DOHH2 (cell line): ENCODE measurements at regions not wholly inside any gene's neighbourhood (a gene's known extent, or its start where the extent isn't known, plus 50 kb on each side); places are given as distances from the start of the nearest gene placed in this dataset.

Experiments used
- H3F3A ChIP-seq: fragments of 200-600 bp; sonication (generic), shearing (Covaris generic); 2 replicates; pipeline ENCODE4 v1.6.0; 2016; ENCODE audit warnings: antibody characterized with exemption, mild to moderate bottlenecking; ENCODE audit not compliant: control insufficient read depth, insufficient read depth
- H3K27ac ChIP-seq: fragments of 200-600 bp; sonication (generic); 2 replicates; pipeline ENCODE4 v1.5.1; 2014; ENCODE audit warnings: low read depth, mild to moderate bottlenecking, low read length, moderate library complexity
- H3K27me3 ChIP-seq: fragments of 200-600 bp; sonication (generic); 2 replicates; pipeline ENCODE4 v1.6.1; 2014; ENCODE audit warnings: mild to moderate bottlenecking, low read length, mixed read lengths; ENCODE audit not compliant: control insufficient read depth
- H3K36me3 ChIP-seq: fragments of 200-600 bp; sonication (generic); 2 replicates; pipeline ENCODE4 v1.6.1; 2014; ENCODE audit warnings: mild to moderate bottlenecking, low read length, moderate library complexity, mixed read lengths; ENCODE audit not compliant: control insufficient read depth
- H3K4me1 ChIP-seq: fragments of 200-600 bp; sonication (generic); 2 replicates; pipeline ENCODE4 v1.6.1; 2014; ENCODE audit warnings: mild to moderate bottlenecking, low read length, mixed read lengths; ENCODE audit not compliant: control insufficient read depth
- H3K4me2 ChIP-seq: fragments of 200-600 bp; sonication (generic); 2 replicates; pipeline ENCODE4 v1.6.0; 2014; ENCODE audit warnings: mild to moderate bottlenecking, low read length, moderate library complexity
- H3K4me3 ChIP-seq: fragments of 200-600 bp; sonication (generic); 2 replicates; pipeline ENCODE4 v1.5.1; 2014; ENCODE audit warnings: mild to moderate bottlenecking, low read length, mixed read lengths
- H3K79me2 ChIP-seq: fragments of 200-600 bp; sonication (generic); 2 replicates; pipeline ENCODE4 v1.6.1; 2014; ENCODE audit warnings: mild to moderate bottlenecking, low read length, mixed read lengths; ENCODE audit not compliant: control insufficient read depth
- H3K9me2 ChIP-seq: fragments of 200-600 bp; sonication (generic); replicated peaks from 2 replicates; pipeline ENCODE4 v1.6.1; 2014; ENCODE audit warnings: mild to moderate bottlenecking, low read length, mixed read lengths; ENCODE audit not compliant: control insufficient read depth
- H3K9me3 ChIP-seq: fragments of 200-600 bp; sonication (generic); 2 replicates; pipeline ENCODE4 v1.6.1; 2014; ENCODE audit warnings: antibody characterized with exemption, low read length, mixed read lengths; ENCODE audit not compliant: control insufficient read depth, insufficient read depth
- H4K20me1 ChIP-seq: fragments of 200-600 bp; sonication (generic); 2 replicates; pipeline ENCODE4 v1.6.0; 2014; ENCODE audit warnings: low read depth, mild to moderate bottlenecking, antibody characterized with exemption, low read length, moderate library complexity; ENCODE audit not compliant: control insufficient read depth, insufficient read depth
- EZH2phosphoT487 ChIP-seq: fragments of 200-600 bp; sonication (generic); IDR thresholded peaks from 2 replicates; pipeline ENCODE4 v1.6.1; 2017; ENCODE audit warnings: borderline replicate concordance, mild to moderate bottlenecking, antibody characterized with exemption, low read length, moderate library complexity, mixed read lengths
- TF ChIP-seq, protein P1 (sequence below): fragments of 200-600 bp; sonication (generic); IDR thresholded peaks from one replicate; pipeline ENCODE4 v1.5.1; 2014; ENCODE audit warnings: antibody characterized with exemption, mild to moderate bottlenecking, low read depth, low read length; ENCODE audit not compliant: poor library complexity, severe bottlenecking

DNA sequence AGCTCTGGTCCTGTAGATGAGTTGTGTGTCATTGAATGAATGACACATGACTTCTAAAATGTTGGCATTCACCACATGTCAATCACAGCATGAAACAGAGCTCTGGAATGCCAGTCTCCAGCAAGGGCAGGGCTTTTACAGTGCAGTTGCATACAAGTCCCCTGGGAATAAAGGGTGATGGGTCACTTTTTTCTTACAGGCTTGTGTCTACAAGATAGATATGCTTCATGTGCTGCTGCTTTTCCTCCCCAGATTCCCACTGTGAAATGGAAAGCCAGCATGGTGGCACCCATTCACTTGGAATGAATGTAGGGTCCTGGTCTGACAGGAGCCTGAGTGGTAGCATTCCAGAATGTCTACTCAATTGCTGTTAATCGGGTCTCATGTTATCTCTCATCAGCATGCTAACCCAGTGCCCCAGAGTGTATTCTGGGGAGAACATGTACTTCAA is 159.1 kb upstream of the KIT start:
- Histone ChIP-seq H3K9me3 (no peaks in the 10 kb centered on the region), H3K4me1 (no peaks in the 10 kb centered on the region), H3K27me3 (no peaks in the 10 kb centered on the region), H3K4me3 (no peak overlapping the region), H3K9me2 (no peaks in the 10 kb centered on the region), H3F3A (no peaks in the 10 kb centered on the region), H3K36me3 (no peaks in the 10 kb centered on the region), H3K79me2 (no peaks in the 10 kb centered on the region), H3K27ac (no peak overlapping the region), H3K4me2 (no peak overlapping the region), H4K20me1 (no peaks in the 10 kb centered on the region)
- TF ChIP-seq, protein P1, sequence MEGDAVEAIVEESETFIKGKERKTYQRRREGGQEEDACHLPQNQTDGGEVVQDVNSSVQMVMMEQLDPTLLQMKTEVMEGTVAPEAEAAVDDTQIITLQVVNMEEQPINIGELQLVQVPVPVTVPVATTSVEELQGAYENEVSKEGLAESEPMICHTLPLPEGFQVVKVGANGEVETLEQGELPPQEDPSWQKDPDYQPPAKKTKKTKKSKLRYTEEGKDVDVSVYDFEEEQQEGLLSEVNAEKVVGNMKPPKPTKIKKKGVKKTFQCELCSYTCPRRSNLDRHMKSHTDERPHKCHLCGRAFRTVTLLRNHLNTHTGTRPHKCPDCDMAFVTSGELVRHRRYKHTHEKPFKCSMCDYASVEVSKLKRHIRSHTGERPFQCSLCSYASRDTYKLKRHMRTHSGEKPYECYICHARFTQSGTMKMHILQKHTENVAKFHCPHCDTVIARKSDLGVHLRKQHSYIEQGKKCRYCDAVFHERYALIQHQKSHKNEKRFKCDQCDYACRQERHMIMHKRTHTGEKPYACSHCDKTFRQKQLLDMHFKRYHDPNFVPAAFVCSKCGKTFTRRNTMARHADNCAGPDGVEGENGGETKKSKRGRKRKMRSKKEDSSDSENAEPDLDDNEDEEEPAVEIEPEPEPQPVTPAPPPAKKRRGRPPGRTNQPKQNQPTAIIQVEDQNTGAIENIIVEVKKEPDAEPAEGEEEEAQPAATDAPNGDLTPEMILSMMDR: no peak
- no peak for TF ChIP-seq EZH2phosphoT487

DNA sequence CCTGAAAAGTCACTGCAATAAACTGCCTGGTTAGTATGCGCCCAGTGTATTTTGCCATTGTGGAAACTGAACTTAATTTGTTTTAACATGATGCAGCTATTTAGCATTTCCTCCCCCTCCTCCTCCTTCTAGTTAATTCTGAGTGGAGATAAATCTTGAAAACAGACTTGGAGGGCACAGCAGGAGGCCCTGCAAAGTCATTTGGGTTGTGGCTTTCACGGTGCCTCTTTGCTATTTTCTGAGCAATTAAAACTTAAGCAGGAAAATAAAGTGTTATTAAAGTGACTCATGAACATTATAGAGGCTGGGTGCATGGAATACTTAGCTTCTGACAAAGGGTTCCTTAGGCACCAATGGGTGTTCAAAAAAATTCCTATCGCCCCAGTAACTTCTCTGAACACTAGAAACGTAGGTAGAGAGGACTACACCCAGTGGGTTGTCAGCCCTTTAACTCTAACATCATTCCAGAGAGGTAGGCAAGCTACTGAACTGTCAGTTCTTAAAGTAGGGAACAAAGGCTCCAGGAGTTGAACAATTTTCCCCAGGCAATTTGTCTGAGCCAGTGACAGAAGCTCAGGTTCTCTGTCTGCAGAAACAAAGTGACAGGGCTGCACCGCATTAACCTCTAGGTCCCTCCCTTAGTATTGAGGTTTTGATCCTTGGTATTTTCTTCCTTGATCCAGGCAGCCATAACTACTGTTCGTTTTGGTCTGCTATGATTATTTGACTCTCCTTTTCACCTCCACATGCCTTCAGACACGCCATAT is 158.3 kb upstream of the KIT start:
- no peaks in the 10 kb centered on the region for H3K4me1 ChIP-seq
- TF ChIP-seq, protein P1: no peak
- no peak for TF ChIP-seq EZH2phosphoT487
- H3F3A ChIP-seq: no peaks in the 10 kb centered on the region
- H3K27me3 ChIP-seq: no peaks in the 10 kb centered on the region
- H4K20me1 ChIP-seq: no peaks in the 10 kb centered on the region
- no peaks in the 10 kb centered on the region for H3K36me3 ChIP-seq
- H3K9me3 ChIP-seq: no peaks in the 10 kb centered on the region
- H3K4me2 ChIP-seq: no peak overlapping the region
- no peak overlapping the region for H3K4me3 ChIP-seq
- no peak overlapping the region for H3K27ac ChIP-seq
- no peaks in the 10 kb centered on the region for H3K9me2 ChIP-seq
- no peaks in the 10 kb centered on the region for H3K79me2 ChIP-seq

DNA sequence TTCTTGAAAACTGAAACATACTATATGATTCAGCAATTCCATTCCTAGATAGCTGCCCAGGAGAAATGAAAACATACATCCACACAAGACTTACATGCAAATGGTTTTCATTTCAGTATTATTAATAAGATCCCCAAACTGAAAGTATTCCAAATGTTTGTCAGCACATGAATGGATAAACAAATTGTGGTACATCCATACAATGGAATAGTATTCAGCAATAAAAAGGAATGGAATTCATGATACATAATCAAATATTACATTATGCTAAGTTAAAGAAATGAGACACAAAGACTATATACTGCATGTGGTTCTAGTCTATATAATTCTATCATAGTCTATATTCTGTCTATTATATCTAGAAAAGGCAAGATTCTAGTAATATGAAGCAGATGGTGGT is 152.4 kb upstream of the KIT start:
- Histone ChIP-seq H3K9me3 (no peaks in the 10 kb centered on the region), H3K27ac (no peak overlapping the region), H4K20me1 (no peaks in the 10 kb centered on the region), H3K4me3 (no peak overlapping the region), H3F3A (no peaks in the 10 kb centered on the region), H3K4me1 (no peaks in the 10 kb centered on the region), H3K4me2 (no peak overlapping the region), H3K36me3 (no peaks in the 10 kb centered on the region), H3K79me2 (no peaks in the 10 kb centered on the region), H3K27me3 (no peaks in the 10 kb centered on the region), H3K9me2 (no peaks in the 10 kb centered on the region)
- TF ChIP-seq, protein P1: no peak
- no peak for TF ChIP-seq EZH2phosphoT487
